Sigmoid colon (tissue), 4 donors: ENCODE measurements at regions not wholly inside any gene's neighbourhood (a gene's known extent, or its start where the extent isn't known, plus 50 kb on each side); places are given as distances from the start of the nearest gene placed in this dataset.

Source experiments
- POLR2A ChIP-seq, 2 donors: fragments of 450-650 bp; IDR thresholded peaks; one replicate each; pipeline ENCODE4 v1.6.1; 2016; ENCODE audit warnings: antibody characterized with exemption in 2 of 2, mild to moderate bottlenecking in 2 of 2, moderate library complexity in 2 of 2
- POLR2AphosphoS5 ChIP-seq, 4 donors: sonication (generic); formaldehyde crosslinking; IDR thresholded peaks; one replicate each; pipeline ENCODE4 v1.6.1; 2017; ENCODE audit warnings: antibody characterized with exemption in 4 of 4
- TF ChIP-seq, protein P1 (sequence below), 4 experiments: fragments of 450-650 bp in 3 of 4; fragments of 200-600 bp in 1 of 4; IDR thresholded peaks; one replicate each; pipeline ENCODE4 v1.5.1; 2016 to 2019; ENCODE audit warnings: antibody characterized with exemption in 4 of 4, mild to moderate bottlenecking in 3 of 4, moderate library complexity in 2 of 4

DNA sequence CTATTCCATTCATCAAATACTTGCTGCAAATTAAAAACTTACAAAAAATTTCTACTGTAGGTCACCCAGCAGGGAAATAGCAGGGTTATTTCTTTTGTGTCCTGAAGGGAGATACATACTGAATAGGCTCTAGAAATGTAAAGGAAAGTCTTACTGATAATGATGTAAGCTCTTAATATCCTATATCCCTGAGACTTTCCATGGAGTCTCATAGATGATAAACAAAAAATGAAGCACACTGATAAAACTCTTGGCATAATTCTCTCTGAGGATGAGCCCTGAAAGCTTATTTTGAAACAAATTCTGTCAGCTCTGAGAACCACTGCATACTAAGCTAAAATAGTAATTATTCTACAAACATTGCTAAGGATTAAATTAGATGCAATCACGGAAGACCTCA, 819.6 kb upstream of the PTPRD start:
- TF ChIP-seq POLR2A (IDR thresholded peaks at IDR 0.05) (no peak), POLR2AphosphoS5 (IDR thresholded peaks at IDR 0.05) (no peak)
- TF ChIP-seq, protein P1, sequence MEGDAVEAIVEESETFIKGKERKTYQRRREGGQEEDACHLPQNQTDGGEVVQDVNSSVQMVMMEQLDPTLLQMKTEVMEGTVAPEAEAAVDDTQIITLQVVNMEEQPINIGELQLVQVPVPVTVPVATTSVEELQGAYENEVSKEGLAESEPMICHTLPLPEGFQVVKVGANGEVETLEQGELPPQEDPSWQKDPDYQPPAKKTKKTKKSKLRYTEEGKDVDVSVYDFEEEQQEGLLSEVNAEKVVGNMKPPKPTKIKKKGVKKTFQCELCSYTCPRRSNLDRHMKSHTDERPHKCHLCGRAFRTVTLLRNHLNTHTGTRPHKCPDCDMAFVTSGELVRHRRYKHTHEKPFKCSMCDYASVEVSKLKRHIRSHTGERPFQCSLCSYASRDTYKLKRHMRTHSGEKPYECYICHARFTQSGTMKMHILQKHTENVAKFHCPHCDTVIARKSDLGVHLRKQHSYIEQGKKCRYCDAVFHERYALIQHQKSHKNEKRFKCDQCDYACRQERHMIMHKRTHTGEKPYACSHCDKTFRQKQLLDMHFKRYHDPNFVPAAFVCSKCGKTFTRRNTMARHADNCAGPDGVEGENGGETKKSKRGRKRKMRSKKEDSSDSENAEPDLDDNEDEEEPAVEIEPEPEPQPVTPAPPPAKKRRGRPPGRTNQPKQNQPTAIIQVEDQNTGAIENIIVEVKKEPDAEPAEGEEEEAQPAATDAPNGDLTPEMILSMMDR (IDR thresholded peaks at IDR 0.05): no peak
